ENCODE measurements at regions not wholly inside any gene's neighbourhood (a gene's known extent, or its start where the extent isn't known, plus 50 kb on each side); places are given as distances from the start of the nearest gene placed in this dataset.

DNA sequence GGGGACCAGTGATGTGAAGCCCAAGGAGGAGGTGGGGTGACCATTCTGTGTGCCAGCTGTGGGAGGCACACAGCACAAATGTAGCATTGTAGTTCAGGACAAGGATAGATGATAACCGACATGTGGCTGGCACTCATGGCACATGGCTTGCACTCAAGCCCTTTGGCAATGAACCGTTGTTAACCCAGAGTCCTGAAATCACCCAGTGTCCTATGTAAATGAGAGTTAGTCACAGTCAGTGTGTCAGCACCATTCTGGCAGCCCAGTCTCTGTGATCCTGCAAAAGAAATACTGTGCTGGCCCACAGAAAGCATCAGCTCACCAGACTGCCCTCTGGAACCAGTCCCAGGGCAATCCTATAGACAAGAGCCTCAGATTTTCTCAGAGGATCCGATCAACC is 339.3 kb downstream of the MID1IP1 start:
- Histone ChIP-seq H3K27me3 (ENCODE audit: insufficient read depth, low read length) (no peaks in the 10 kb centered on the region), H4K20me1 (ENCODE audit: insufficient read depth, low read length) (no peaks in the 10 kb centered on the region), H3F3A (ENCODE audit: insufficient read depth, low read length) (no peaks in the 10 kb centered on the region), H3K4me1 (ENCODE audit: insufficient read depth, low read length, severe bottlenecking) (peaks cover 11% of the 10 kb centered on the region), H3K9ac (ENCODE audit: low read length) (no peak overlapping the region), H3K4me3 (ENCODE audit: low read depth, low read length, poor library complexity, severe bottlenecking) (no peak overlapping the region), H3K9me3 (ENCODE audit: low read length) (no peaks in the 10 kb centered on the region), H3K9me2 (ENCODE audit: low read depth, low read length) (no peaks in the 10 kb centered on the region), H2AFZ (ENCODE audit: low read length) (no peak overlapping the region), H3K27ac (ENCODE audit: low read depth, low read length, poor library complexity, severe bottlenecking) (no peak overlapping the region), H3K4me2 (ENCODE audit: low read length) (no peak overlapping the region), H3K36me3 (ENCODE audit: insufficient read depth, low read length) (no peaks in the 10 kb centered on the region), H3K79me2 (ENCODE audit: insufficient read depth, low read length) (no peaks in the 10 kb centered on the region)
- TF ChIP-seq, protein P1, sequence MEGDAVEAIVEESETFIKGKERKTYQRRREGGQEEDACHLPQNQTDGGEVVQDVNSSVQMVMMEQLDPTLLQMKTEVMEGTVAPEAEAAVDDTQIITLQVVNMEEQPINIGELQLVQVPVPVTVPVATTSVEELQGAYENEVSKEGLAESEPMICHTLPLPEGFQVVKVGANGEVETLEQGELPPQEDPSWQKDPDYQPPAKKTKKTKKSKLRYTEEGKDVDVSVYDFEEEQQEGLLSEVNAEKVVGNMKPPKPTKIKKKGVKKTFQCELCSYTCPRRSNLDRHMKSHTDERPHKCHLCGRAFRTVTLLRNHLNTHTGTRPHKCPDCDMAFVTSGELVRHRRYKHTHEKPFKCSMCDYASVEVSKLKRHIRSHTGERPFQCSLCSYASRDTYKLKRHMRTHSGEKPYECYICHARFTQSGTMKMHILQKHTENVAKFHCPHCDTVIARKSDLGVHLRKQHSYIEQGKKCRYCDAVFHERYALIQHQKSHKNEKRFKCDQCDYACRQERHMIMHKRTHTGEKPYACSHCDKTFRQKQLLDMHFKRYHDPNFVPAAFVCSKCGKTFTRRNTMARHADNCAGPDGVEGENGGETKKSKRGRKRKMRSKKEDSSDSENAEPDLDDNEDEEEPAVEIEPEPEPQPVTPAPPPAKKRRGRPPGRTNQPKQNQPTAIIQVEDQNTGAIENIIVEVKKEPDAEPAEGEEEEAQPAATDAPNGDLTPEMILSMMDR (IDR thresholded peaks at IDR 0.05; ENCODE audit: low read length): no peak
- TF ChIP-seq EZH2 (IDR thresholded peaks at IDR 0.05; ENCODE audit: borderline replicate concordance, low read length): no peak

DNA sequence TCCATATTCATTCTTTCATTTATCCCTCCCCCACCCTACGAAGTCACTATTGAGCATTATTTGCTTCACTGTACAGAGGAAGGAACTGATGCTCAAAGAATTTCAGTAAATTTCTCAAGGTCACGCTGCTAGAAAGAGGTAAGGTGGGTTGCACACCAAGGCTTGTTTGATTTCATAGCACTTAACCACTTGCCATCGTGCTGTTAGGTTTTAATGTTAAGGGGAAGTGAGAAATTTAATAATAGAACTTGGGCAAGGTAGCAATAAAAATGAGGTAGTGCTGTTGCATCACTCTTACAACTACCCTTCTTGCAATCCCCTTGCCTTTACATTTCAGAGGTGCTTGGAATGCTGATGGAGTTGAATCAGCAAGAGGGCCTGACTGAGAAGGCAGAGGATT is 343.1 kb downstream of the MID1IP1 start:
- no peak for TF ChIP-seq EZH2 (IDR thresholded peaks at IDR 0.05; ENCODE audit: borderline replicate concordance, low read length)
- TF ChIP-seq, protein P1 (IDR thresholded peaks at IDR 0.05; ENCODE audit: low read length): no peak

DNA sequence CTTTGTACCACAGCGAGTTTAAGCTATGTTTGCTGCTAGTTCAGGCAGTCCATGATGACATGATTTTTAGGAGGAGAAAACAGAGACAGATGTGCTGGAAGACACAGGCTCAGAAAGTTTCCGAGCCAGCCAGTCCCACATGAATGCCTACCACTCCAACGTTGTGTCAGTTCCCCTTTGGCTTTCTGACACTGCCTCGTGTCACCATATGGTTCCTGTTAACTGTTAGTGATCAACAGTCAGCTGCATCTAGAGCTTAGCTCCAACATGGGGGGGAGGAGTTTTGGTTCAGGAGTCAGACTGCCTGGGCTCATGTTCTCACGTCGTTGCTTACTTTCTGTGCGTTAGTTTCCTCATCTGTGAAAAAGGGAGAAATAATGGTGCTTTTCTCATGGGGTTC is 343.7 kb downstream of the MID1IP1 start:
- no peak overlapping the region for H3K4me3 ChIP-seq (ENCODE audit: low read depth, low read length, poor library complexity, severe bottlenecking)
- H3K27ac ChIP-seq (ENCODE audit: low read depth, low read length, poor library complexity, severe bottlenecking): no peak overlapping the region
- H3K4me2 ChIP-seq (ENCODE audit: low read length): no peak overlapping the region; the same call in 1 of the 2 replicates
- TF ChIP-seq EZH2 (IDR thresholded peaks at IDR 0.05; ENCODE audit: borderline replicate concordance, low read length): no peak
- TF ChIP-seq, protein P1 (IDR thresholded peaks at IDR 0.05; ENCODE audit: low read length): no peak
- H3K4me1 ChIP-seq (ENCODE audit: insufficient read depth, low read length, severe bottlenecking): peaks cover 11% of the 10 kb centered on the region
- no peaks in the 10 kb centered on the region for H3K79me2 ChIP-seq (ENCODE audit: insufficient read depth, low read length)
- H3K9me2 ChIP-seq (ENCODE audit: low read depth, low read length): no peaks in the 10 kb centered on the region
- H4K20me1 ChIP-seq (ENCODE audit: insufficient read depth, low read length): no peaks in the 10 kb centered on the region
- no peaks in the 10 kb centered on the region for H3K9me3 ChIP-seq (ENCODE audit: low read length)
- no peaks in the 10 kb centered on the region for H3K36me3 ChIP-seq (ENCODE audit: insufficient read depth, low read length)
- no peak overlapping the region for H3K9ac ChIP-seq (ENCODE audit: low read length)
- no peaks in the 10 kb centered on the region for H3K27me3 ChIP-seq (ENCODE audit: insufficient read depth, low read length)
- H2AFZ ChIP-seq (ENCODE audit: low read length): no peak overlapping the region
- no peaks in the 10 kb centered on the region for H3F3A ChIP-seq (ENCODE audit: insufficient read depth, low read length)

More for the DNA sequence above, 343.1 kb downstream of the MID1IP1 start:
- Histone ChIP-seq H3K79me2 (ENCODE audit: insufficient read depth, low read length) (no peaks in the 10 kb centered on the region), H3K27me3 (ENCODE audit: insufficient read depth, low read length) (no peaks in the 10 kb centered on the region), H3K9me2 (ENCODE audit: low read depth, low read length) (no peaks in the 10 kb centered on the region), H4K20me1 (ENCODE audit: insufficient read depth, low read length) (no peaks in the 10 kb centered on the region), H3K4me1 (ENCODE audit: insufficient read depth, low read length, severe bottlenecking) (peaks cover 11% of the 10 kb centered on the region), H3K27ac (ENCODE audit: low read depth, low read length, poor library complexity, severe bottlenecking) (no peak overlapping the region), H2AFZ (ENCODE audit: low read length) (no peak overlapping the region), H3F3A (ENCODE audit: insufficient read depth, low read length) (no peaks in the 10 kb centered on the region), H3K4me2 (ENCODE audit: low read length) (no peak overlapping the region; the same call in 1 of the 2 replicates), H3K4me3 (ENCODE audit: low read depth, low read length, poor library complexity, severe bottlenecking) (no peak overlapping the region), H3K9ac (ENCODE audit: low read length) (no peak overlapping the region), H3K9me3 (ENCODE audit: low read length) (no peaks in the 10 kb centered on the region), H3K36me3 (ENCODE audit: insufficient read depth, low read length) (no peaks in the 10 kb centered on the region)
